ENCODE measurements at regions not wholly inside any gene's neighbourhood (a gene's known extent, or its start where the extent isn't known, plus 50 kb on each side); places are given as distances from the start of the nearest gene placed in this dataset.

GRCh38 chr2:223227338-223227737 is 175.3 kb downstream of the KCNE4 start:
- TF ChIP-seq ZNF281 (CRISPR knock-in tag; IDR thresholded peaks at IDR 0.05) (no peak), ATF1 (CRISPR knock-in tag; IDR thresholded peaks at IDR 0.05) (no peak), FOXK1 (CRISPR knock-in tag; IDR thresholded peaks at IDR 0.05) (no peak), NFYB (CRISPR knock-in tag; conservative IDR thresholded peaks at IDR 0.05; ENCODE audit: low read depth) (no peak), ZNF232 (CRISPR knock-in tag; IDR thresholded peaks at IDR 0.05) (no peak), CTCF (IDR thresholded peaks at IDR 0.05) (no peak), ETV6 (CRISPR knock-in tag; IDR thresholded peaks at IDR 0.05) (no peak), TEAD4 (CRISPR knock-in tag; IDR thresholded peaks at IDR 0.05) (no peak), USF1 (CRISPR knock-in tag; IDR thresholded peaks at IDR 0.05) (no peak)
